Muscle layer of duodenum (tissue), 2 donors: ENCODE measurements at regions not wholly inside any gene's neighbourhood (a gene's known extent, or its start where the extent isn't known, plus 50 kb on each side); places are given as distances from the start of the nearest gene placed in this dataset.

Experiments used
- H3K27ac ChIP-seq: one replicate; pipeline ENCODE4 v1.7.0; 2013; ENCODE audit warnings: mild to moderate bottlenecking, low read length
- H3K27me3 ChIP-seq: one replicate; pipeline ENCODE4 v1.7.0; 2013; ENCODE audit warnings: low read depth, mild to moderate bottlenecking, control low read depth, low read length
- H3K36me3 ChIP-seq, 2 donors: one replicate each; pipeline ENCODE4 v1.7.0; 2013; ENCODE audit warnings: low read length in 2 of 2, control low read depth in 1 of 2, mild to moderate bottlenecking in 1 of 2; ENCODE audit not compliant: insufficient read depth in 2 of 2, control insufficient read depth in 1 of 2
- H3K4me1 ChIP-seq, 2 donors: one replicate each; pipeline ENCODE4 v1.7.0; 2013; ENCODE audit warnings: low read length in 2 of 2, mild to moderate bottlenecking in 2 of 2, control low read depth in 1 of 2, moderate library complexity in 1 of 2; ENCODE audit not compliant: insufficient read depth in 2 of 2, control insufficient read depth in 1 of 2
- H3K4me3 ChIP-seq, 2 donors: one replicate each; pipeline ENCODE4 v1.7.0; 2013; ENCODE audit warnings: low read length in 2 of 2, low read depth in 1 of 2, mild to moderate bottlenecking in 1 of 2
- H3K9me3 ChIP-seq, 2 donors: one replicate each; pipeline ENCODE4 v1.7.0; 2013; ENCODE audit warnings: low read length in 2 of 2, control low read depth in 1 of 2, mild to moderate bottlenecking in 1 of 2; ENCODE audit not compliant: control insufficient read depth in 1 of 2
- donor health status: healthy.

DNA sequence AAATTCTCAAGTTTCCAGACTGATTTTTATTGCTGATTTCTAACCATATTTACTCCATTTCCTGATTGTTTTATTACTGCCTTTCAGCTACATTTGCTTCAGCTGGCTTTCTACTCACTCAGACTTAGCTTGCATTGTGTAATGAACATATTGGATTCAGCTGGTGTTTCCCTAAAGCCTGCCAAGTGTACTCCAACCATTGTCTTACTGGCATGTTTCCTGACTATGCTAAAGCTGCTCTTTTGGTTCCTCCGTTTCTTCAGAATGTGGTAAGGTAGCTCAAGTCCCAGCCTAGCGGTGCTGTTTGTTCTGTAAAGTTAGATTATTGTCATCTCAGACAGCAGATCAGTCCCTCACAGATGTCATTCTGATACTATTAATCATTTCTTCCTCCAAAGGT, 53.1 kb upstream of the GLRA2 start:
- Histone ChIP-seq H3K27ac (no peak overlapping the region), H3K4me3 (no peak overlapping the region), H3K36me3 (no peaks in the 10 kb centered on the region)

DNA sequence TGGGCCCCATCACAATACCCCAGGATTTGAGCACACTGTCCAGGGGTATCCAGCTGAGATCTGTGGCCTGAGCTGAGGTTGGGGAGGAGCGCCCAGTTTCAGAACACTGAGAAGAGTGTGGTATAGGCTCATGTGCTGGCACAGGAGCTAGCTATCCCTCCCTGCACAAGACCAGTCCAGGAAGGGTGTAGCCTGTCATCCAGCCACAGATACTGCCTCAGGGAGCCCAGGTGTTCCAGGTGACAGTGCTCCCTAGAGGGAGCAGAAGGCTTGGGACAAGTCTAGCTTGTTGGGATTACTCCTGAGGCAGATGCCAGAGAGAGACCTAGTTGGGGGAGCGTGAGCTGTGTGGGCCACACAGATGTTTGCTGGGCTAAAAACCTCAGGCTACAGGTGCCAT, 79.6 kb upstream of the GLRA2 start:
- Histone ChIP-seq H3K27ac (no peak overlapping the region), H3K27me3 (no peaks in the 10 kb centered on the region), H3K4me3 (no peak overlapping the region), H3K36me3 (no peaks in the 10 kb centered on the region), H3K4me1 (no peaks in the 10 kb centered on the region), H3K9me3 (no peaks in the 10 kb centered on the region)

More for the DNA sequence above, 53.1 kb upstream of the GLRA2 start:
- H3K27me3 ChIP-seq, result no peaks in the 10 kb centered on the region
- H3K9me3 ChIP-seq, result no peaks in the 10 kb centered on the region
- H3K4me1 ChIP-seq, result peaks cover 2 to 4% of the 10 kb centered on the region in 2 donors

DNA sequence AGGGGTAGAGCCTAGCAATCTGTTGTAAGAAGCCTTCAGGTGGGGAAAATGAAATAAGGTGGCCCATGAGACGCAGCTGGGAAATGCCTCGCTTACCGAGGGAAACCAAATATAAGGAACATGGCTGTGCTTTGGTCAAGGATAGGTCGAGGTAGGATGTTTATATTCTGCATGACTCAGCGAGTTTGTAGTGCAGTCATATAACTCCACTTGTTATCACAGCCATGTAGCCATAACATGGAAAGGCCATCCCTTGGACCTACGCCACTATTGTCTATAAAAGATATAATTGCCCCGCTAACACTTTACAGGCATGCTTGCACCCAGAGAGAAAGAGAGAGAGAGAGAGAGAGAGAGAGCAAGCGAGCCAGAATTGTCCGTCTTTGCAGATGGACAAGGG, 80.9 kb upstream of the GLRA2 start:
- Histone ChIP-seq H3K4me3 (no peak overlapping the region), H3K36me3 (no peaks in the 10 kb centered on the region), H3K4me1 (no peaks in the 10 kb centered on the region), H3K27me3 (no peaks in the 10 kb centered on the region), H3K27ac (no peak overlapping the region), H3K9me3 (no peaks in the 10 kb centered on the region)

- Histone ChIP-seq H3K4me3 (no peak overlapping the region), H3K36me3 (no peaks in the 10 kb centered on the region), H3K27me3 (no peaks in the 10 kb centered on the region), H3K27ac (no peak overlapping the region), H3K4me1 (no peaks in the 10 kb centered on the region), H3K9me3 (no peaks in the 10 kb centered on the region)
Observed at GRCh38 chrX:14440106-14440505, 89.2 kb upstream of the GLRA2 start.

DNA sequence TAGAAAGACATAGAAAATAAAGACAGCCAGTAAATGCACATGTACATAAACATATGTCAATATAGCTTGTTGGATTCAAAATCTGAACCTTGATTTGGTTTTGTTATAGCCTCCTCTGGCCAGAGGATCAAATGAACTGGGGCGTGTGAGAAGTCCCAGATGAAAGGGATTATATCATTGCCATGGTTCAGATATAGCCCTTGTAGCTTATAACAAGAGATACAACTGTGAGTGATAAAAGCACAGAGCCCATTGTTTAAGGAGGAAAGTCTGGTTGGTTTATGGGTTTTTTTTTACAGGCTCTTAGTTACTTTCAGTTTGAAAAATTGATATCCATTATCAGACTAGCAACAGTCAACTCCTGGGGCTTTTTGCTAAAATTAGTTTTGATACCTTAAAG, 101.7 kb upstream of the GLRA2 start:
- no peak overlapping the region for H3K4me3 ChIP-seq

GRCh38 chrX:14420841-14421240, 108.5 kb upstream of the GLRA2 start:
- no peaks in the 10 kb centered on the region for H3K4me1 ChIP-seq
- H3K36me3 ChIP-seq, result no peaks in the 10 kb centered on the region
- no peaks in the 10 kb centered on the region for H3K27me3 ChIP-seq
- H3K4me3 ChIP-seq, result no peak overlapping the region
- no peaks in the 10 kb centered on the region for H3K9me3 ChIP-seq
- no peak overlapping the region for H3K27ac ChIP-seq

More for the DNA sequence above, 101.7 kb upstream of the GLRA2 start:
- H3K4me1 ChIP-seq, result no peaks in the 10 kb centered on the region
- no peaks in the 10 kb centered on the region for H3K27me3 ChIP-seq
- H3K36me3 ChIP-seq, result no peaks in the 10 kb centered on the region
- no peaks in the 10 kb centered on the region for H3K9me3 ChIP-seq
- H3K27ac ChIP-seq, result no peak overlapping the region

- Histone ChIP-seq H3K9me3 (no peaks in the 10 kb centered on the region), H3K36me3 (no peaks in the 10 kb centered on the region), H3K4me1 (no peaks in the 10 kb centered on the region), H3K4me3 (no peak overlapping the region), H3K27me3 (no peaks in the 10 kb centered on the region), H3K27ac (no peak overlapping the region)
Observed at GRCh38 chrX:14412686-14413085, 116.7 kb upstream of the GLRA2 start.

DNA sequence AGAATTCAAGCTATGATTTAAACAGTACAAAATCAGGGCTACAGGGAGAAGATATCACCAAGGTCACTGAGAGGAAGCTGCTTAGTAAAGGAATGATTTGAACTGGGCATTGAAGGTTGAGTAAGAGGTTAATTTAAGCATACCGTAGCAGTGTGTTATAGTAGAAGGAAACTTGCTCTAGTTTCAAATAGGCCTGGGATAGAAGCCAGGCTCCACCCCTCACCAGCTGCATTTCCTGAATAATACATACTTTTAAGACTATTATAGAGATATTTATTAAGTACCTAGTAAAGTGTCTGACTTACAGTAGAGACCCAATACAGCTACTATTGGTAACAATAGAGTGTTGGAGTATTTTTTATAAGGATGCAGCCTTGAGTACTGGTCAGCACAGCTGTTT, 118.0 kb upstream of the GLRA2 start:
- Histone ChIP-seq H3K36me3 (no peaks in the 10 kb centered on the region), H3K4me1 (no peaks in the 10 kb centered on the region), H3K27me3 (no peaks in the 10 kb centered on the region), H3K4me3 (no peak overlapping the region), H3K9me3 (no peaks in the 10 kb centered on the region), H3K27ac (no peak overlapping the region)

- H3K27ac ChIP-seq, result no peak overlapping the region
Observed at GRCh38 chrX:14409341-14409740, 120.0 kb upstream of the GLRA2 start.

DNA sequence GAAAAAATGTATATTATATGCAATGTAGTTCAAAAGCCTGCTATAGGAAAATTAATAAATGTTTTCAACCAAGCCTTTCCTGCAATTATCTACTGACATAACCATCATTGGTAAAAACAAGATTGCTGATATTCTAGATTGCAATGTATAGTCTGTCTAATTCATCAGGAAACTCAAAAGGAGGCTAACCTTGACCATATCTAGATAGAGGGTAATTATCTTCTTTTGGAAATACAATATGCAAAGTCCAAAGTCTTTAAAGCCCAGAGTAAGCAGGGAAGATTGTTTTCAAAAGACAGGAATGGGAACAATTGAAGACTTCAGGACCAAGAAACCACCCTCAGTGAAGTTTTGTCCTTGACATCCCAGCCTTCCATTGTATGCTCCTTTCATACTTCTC, 123.1 kb upstream of the GLRA2 start:
- Histone ChIP-seq H3K36me3 (no peaks in the 10 kb centered on the region), H3K27ac (no peak overlapping the region), H3K9me3 (no peaks in the 10 kb centered on the region), H3K4me3 (no peak overlapping the region), H3K27me3 (no peaks in the 10 kb centered on the region), H3K4me1 (no peaks in the 10 kb centered on the region)

More at GRCh38 chrX:14409341-14409740, 120.0 kb upstream of the GLRA2 start:
- no peak overlapping the region for H3K4me3 ChIP-seq
- no peaks in the 10 kb centered on the region for H3K27me3 ChIP-seq
- no peaks in the 10 kb centered on the region for H3K36me3 ChIP-seq
- no peaks in the 10 kb centered on the region for H3K9me3 ChIP-seq
- no peaks in the 10 kb centered on the region for H3K4me1 ChIP-seq

DNA sequence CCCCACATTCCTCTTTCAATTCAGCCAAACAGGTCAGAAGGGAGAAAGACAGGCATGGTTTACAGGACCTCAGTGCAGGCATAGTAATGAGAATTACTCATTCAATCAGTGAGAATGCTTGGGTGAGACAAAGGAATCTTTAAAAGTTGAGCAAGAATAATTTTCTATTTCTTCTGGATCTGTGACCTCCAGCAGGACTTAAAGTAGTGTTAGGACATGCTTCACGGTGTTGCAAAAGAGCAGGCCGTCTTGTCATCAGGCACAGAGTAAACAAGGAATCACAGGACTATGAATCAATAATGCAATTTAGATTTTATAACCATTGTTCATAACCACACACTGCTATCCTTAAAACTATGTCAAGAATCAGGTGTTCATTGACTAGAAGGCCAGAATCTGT, 130.6 kb upstream of the GLRA2 start:
- Histone ChIP-seq H3K27me3 (no peaks in the 10 kb centered on the region), H3K9me3 (peaks cover 0 to 2% of the 10 kb centered on the region in 2 donors), H3K4me3 (no peak overlapping the region), H3K36me3 (no peaks in the 10 kb centered on the region), H3K27ac (no peak overlapping the region), H3K4me1 (no peaks in the 10 kb centered on the region)

- no peak overlapping the region for H3K27ac ChIP-seq
- H3K9me3 ChIP-seq, result no peaks in the 10 kb centered on the region
- H3K36me3 ChIP-seq, result no peaks in the 10 kb centered on the region
- H3K4me3 ChIP-seq, result no peak overlapping the region
- H3K4me1 ChIP-seq, result no peaks in the 10 kb centered on the region
- no peaks in the 10 kb centered on the region for H3K27me3 ChIP-seq
Observed at GRCh38 chrX:14389682-14390081, 139.7 kb upstream of the GLRA2 start.
